Cardiac fibroblast (primary cell): ENCODE measurements at regions not wholly inside any gene's neighbourhood (a gene's known extent, or its start where the extent isn't known, plus 50 kb on each side); places are given as distances from the start of the nearest gene placed in this dataset.
"Not testable (repeated sequence)": the region's sequence is repeated elsewhere in the genome, so short reads cannot be mapped to it uniquely, and the experiment has no call there.

Experiments used
- DNase-seq, 2 donors: peaks; one replicate each; pipeline versions ENCODE4 v3.0.0 to v3.0.0-alpha.2; 2010; ENCODE audit warnings: low read depth in 2 of 2
- H3K4me3 ChIP-seq, 2 donors: replicated peaks in 1 of 2; 1 replicate in 1 of 2; 2 replicates in 1 of 2; pipeline ENCODE4 v1.5.1; 2011; ENCODE audit warnings: low read depth in 2 of 2, low read length in 2 of 2, mild to moderate bottlenecking in 2 of 2, moderate library complexity in 1 of 2
- CTCF ChIP-seq: IDR thresholded peaks from one replicate; pipeline ENCODE4 v1.5.1; 2011; ENCODE audit warnings: low read depth, mild to moderate bottlenecking, low read length, inconsistent platforms

GRCh38 chr2:77721593-77721992, 199.4 kb upstream of the LRRTM4 start:
- H3K4me3 ChIP-seq: no peak overlapping the region
- no peak for DNase-seq
- no peak for TF ChIP-seq CTCF

- TF ChIP-seq CTCF: no peak
- H3K4me3 ChIP-seq: no peak overlapping the region
- DNase-seq: no peak
Observed at GRCh38 chr2:77725045-77725444, 202.9 kb upstream of the LRRTM4 start.

- not testable (repeated sequence) for DNase-seq, H3K4me3 ChIP-seq
Observed at GRCh38 chr2:77734662-77735340, 212.6 kb upstream of the LRRTM4 start.

GRCh38 chr2:77737236-77737635, 215.1 kb upstream of the LRRTM4 start:
- no peak for DNase-seq
- H3K4me3 ChIP-seq: no peak overlapping the region
- TF ChIP-seq CTCF: no peak

- TF ChIP-seq CTCF: no peak
- no peak overlapping the region for H3K4me3 ChIP-seq
- DNase-seq: no peak
Observed at GRCh38 chr2:77746780-77747179, 224.6 kb upstream of the LRRTM4 start.

GRCh38 chr2:77753710-77754345, 231.7 kb upstream of the LRRTM4 start:
- not testable (repeated sequence) for H3K4me3 ChIP-seq

GRCh38 chr2:77767388-77768076, 245.4 kb upstream of the LRRTM4 start:
- DNase-seq: no peak
- TF ChIP-seq CTCF: no peak
- no peak overlapping the region for H3K4me3 ChIP-seq

More at GRCh38 chr2:77753710-77754345, 231.7 kb upstream of the LRRTM4 start:
- not testable (repeated sequence) for DNase-seq
